GM10266 (cell line): ENCODE measurements at regions not wholly inside any gene's neighbourhood (a gene's known extent, or its start where the extent isn't known, plus 50 kb on each side); places are given as distances from the start of the nearest gene placed in this dataset.

Experiments
- DNase-seq: peaks from one replicate; pipeline ENCODE4 v3.0.0; 2012; ENCODE audit errors: extremely low spot score
- TF ChIP-seq, protein P1 (sequence below): IDR thresholded peaks from 2 replicates; pipeline ENCODE4 v1.5.1; 2012; ENCODE audit warnings: mild to moderate bottlenecking, low read depth; ENCODE audit not compliant: control insufficient read depth, insufficient read depth; ENCODE audit errors: missing control alignments

- DNase-seq: no peak
- TF ChIP-seq, protein P1, sequence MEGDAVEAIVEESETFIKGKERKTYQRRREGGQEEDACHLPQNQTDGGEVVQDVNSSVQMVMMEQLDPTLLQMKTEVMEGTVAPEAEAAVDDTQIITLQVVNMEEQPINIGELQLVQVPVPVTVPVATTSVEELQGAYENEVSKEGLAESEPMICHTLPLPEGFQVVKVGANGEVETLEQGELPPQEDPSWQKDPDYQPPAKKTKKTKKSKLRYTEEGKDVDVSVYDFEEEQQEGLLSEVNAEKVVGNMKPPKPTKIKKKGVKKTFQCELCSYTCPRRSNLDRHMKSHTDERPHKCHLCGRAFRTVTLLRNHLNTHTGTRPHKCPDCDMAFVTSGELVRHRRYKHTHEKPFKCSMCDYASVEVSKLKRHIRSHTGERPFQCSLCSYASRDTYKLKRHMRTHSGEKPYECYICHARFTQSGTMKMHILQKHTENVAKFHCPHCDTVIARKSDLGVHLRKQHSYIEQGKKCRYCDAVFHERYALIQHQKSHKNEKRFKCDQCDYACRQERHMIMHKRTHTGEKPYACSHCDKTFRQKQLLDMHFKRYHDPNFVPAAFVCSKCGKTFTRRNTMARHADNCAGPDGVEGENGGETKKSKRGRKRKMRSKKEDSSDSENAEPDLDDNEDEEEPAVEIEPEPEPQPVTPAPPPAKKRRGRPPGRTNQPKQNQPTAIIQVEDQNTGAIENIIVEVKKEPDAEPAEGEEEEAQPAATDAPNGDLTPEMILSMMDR: no peak
These were observed 229.1 kb downstream of the GUCY2F start for GRCh38 chrX:109252789-109253188.

- DNase-seq: no peak
These were observed 263.1 kb downstream of the GUCY2F start for GRCh38 chrX:109218761-109219160.

GRCh38 chrX:109199726-109200125, 282.2 kb downstream of the GUCY2F start:
- TF ChIP-seq, protein P1: no peak
- DNase-seq: no peak

More at GRCh38 chrX:109218761-109219160, 263.1 kb downstream of the GUCY2F start:
- TF ChIP-seq, protein P1: no peak

GRCh38 chrX:109190542-109190941, 291.3 kb downstream of the GUCY2F start:
- TF ChIP-seq, protein P1: no peak
- DNase-seq: no peak

- TF ChIP-seq, protein P1: no peak
- DNase-seq: no peak
These were observed 294.3 kb downstream of the GUCY2F start for GRCh38 chrX:109187473-109188168.

DNA sequence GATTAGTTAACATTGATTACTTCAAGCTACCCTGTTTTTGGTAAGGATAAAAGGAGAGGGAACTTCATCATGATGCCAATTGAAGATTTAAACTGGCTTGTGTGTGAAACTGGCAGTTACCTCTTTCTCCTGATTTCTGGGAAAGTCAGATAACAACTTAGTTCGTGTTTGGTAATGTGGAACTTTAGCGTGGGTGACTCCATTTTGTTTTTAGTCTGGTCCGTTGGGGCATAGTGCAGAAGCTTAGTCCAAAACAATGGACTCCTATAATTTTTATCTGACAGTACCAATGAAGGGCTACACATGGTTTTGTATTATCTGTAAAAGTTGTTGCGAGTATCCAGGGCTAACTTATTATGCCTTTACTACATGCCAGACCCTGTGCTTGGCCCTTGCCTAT, 294.9 kb downstream of the GUCY2F start:
- TF ChIP-seq, protein P1: no peak
- no peak for DNase-seq

DNA sequence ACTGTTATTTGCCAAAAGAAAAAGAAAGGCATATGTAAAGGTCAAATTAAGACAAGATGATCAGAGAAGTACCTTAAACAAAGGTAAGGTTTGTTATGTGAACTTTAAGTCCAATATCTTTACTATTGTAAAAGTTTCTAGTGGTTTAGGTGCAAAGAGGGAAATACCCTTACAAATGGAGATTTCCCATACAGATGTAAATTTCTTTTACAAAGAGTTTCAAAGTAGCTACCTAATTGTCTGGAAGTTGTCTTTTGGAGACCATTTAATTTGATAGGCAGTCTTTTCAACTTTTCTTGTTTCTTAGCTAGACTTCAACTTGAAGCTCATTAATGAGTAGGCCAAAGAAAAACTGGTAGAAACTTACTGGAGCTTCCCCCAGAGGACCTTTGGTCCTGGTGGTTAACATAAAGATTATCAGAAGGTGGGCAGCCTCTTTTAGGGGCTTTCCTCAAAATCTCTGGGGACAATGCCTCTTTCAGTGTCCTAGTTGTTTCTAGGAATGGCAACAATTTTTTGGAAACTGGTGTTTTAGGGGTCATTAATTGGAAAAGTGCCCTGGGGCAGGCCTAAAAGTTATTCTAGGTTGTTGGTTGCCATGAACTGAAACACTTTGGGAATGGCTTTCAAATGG, 297.3 kb downstream of the GUCY2F start:
- DNase-seq: no peak
- TF ChIP-seq, protein P1: no peak
